GM23338 (cell line): ENCODE measurements at regions not wholly inside any gene's neighbourhood (a gene's known extent, or its start where the extent isn't known, plus 50 kb on each side); places are given as distances from the start of the nearest gene placed in this dataset.

ENCODE experiments used
- ATAC-seq: fragments of 200-7000 bp; cut with Tn5 transposase; 3 replicates; pipeline ENCODE4 v1.9.1; 2020
- DNase-seq: peaks from one replicate; pipeline ENCODE4 v3.0.0-alpha.2; 2015; ENCODE audit warnings: low spot score
- H2AFZ ChIP-seq: fragments of 200-600 bp; sonication (generic); 2 replicates; pipeline ENCODE4 v1.8.0; 2016; ENCODE audit warnings: antibody characterized with exemption, mild to moderate bottlenecking, moderate library complexity
- H3F3A ChIP-seq: fragments of 200-600 bp; sonication (generic); replicated peaks from 2 replicates; pipeline ENCODE4 v1.8.0; 2017; ENCODE audit warnings: antibody characterized with exemption, mixed run types, low read depth
- H3K27ac ChIP-seq: fragments of 200-600 bp; sonication (generic); 2 replicates; pipeline ENCODE4 v1.6.1; 2016; ENCODE audit warnings: low read depth
- H3K27me3 ChIP-seq: fragments of 200-600 bp; sonication (generic); 2 replicates; pipeline ENCODE4 v1.8.0; 2016; ENCODE audit warnings: mild to moderate bottlenecking, mixed run types, moderate library complexity; ENCODE audit not compliant: insufficient read depth
- H3K36me3 ChIP-seq: fragments of 200-600 bp; sonication (generic); 2 replicates; pipeline ENCODE4 v1.8.0; 2016; ENCODE audit warnings: mild to moderate bottlenecking; ENCODE audit not compliant: insufficient read depth
- H3K4me1 ChIP-seq: fragments of 200-600 bp; sonication (generic); 2 replicates; pipeline ENCODE4 v1.8.0; 2016; ENCODE audit warnings: mild to moderate bottlenecking, moderate library complexity; ENCODE audit not compliant: insufficient read depth
- H3K4me2 ChIP-seq: fragments of 200-600 bp; sonication (generic); 2 replicates; pipeline ENCODE4 v1.7.1; 2017; ENCODE audit warnings: mixed run types
- H3K4me3 ChIP-seq: fragments of 200-600 bp; sonication (generic); 2 replicates; pipeline ENCODE4 v1.6.1; 2016; ENCODE audit warnings: mixed run types
- H3K79me2 ChIP-seq: fragments of 200-600 bp; sonication (generic); replicated peaks from 2 replicates; pipeline ENCODE4 v1.8.0; 2017; ENCODE audit warnings: mild to moderate bottlenecking; ENCODE audit not compliant: insufficient read depth
- H3K9me2 ChIP-seq: fragments of 200-600 bp; sonication (generic); 2 replicates; pipeline ENCODE4 v1.8.0; 2017; ENCODE audit not compliant: insufficient read depth
- H4K20me1 ChIP-seq: fragments of 200-600 bp; sonication (generic); replicated peaks from 2 replicates; pipeline ENCODE4 v1.8.0; 2017; ENCODE audit warnings: mild to moderate bottlenecking; ENCODE audit not compliant: insufficient read depth
- H3K27ac Mint-ChIP-seq: 2 replicates; pipeline ENCODE4 v1.8.0; 2020; ENCODE audit warnings: inconsistent platforms, mild to moderate bottlenecking, moderate library complexity, mixed read lengths
- H3K27me3 Mint-ChIP-seq: 3 replicates; pipeline ENCODE4 v1.8.0; 2022; ENCODE audit warnings: low read depth, mild to moderate bottlenecking, moderate library complexity, mixed read lengths, inconsistent platforms; ENCODE audit not compliant: insufficient read depth, poor library complexity
- H3K36me3 Mint-ChIP-seq: 3 replicates; pipeline ENCODE4 v1.8.0; 2021; ENCODE audit warnings: low read depth, mild to moderate bottlenecking, inconsistent platforms, moderate library complexity, mixed read lengths
- H3K4me1 Mint-ChIP-seq: 3 replicates; pipeline ENCODE4 v1.8.0; 2020; ENCODE audit warnings: mild to moderate bottlenecking, inconsistent platforms, mixed read lengths
- H3K4me3 Mint-ChIP-seq: 3 replicates; pipeline ENCODE4 v1.8.0; 2021; ENCODE audit warnings: moderate library complexity, mild to moderate bottlenecking, inconsistent platforms, mixed read lengths
- H3K9me3 Mint-ChIP-seq: 3 replicates; pipeline ENCODE4 v1.8.0; 2020; ENCODE audit warnings: moderate library complexity, mild to moderate bottlenecking, inconsistent platforms, mixed read lengths
- CREB1 ChIP-seq: fragments of 250-450 bp; sonication (Bioruptor Pico); IDR thresholded peaks from 2 replicates; pipeline ENCODE4 v1.5.0; 2020; ENCODE audit warnings: low read depth, mild to moderate bottlenecking, moderate library complexity
- EZH2 ChIP-seq: fragments of 200-600 bp; sonication (generic); IDR thresholded peaks from one replicate; pipeline ENCODE4 v1.8.0; 2017; ENCODE audit warnings: antibody characterized with exemption, mild to moderate bottlenecking, low read depth; ENCODE audit not compliant: unreplicated experiment
- EZH2phosphoT487 ChIP-seq: fragments of 200-600 bp; sonication (generic); IDR thresholded peaks from one replicate; pipeline ENCODE4 v1.8.1; 2018; ENCODE audit warnings: antibody characterized with exemption; ENCODE audit not compliant: unreplicated experiment
- JUNB ChIP-seq: IDR thresholded peaks from one replicate; pipeline ENCODE4 v1.6.1; 2016; ENCODE audit warnings: antibody characterized with exemption; ENCODE audit not compliant: unreplicated experiment
- NANOG ChIP-seq: IDR thresholded peaks from 2 replicates; pipeline ENCODE4 v1.6.1; 2016; ENCODE audit warnings: antibody characterized with exemption, borderline replicate concordance
- POLR2AphosphoS5 ChIP-seq: IDR thresholded peaks from 2 replicates; pipeline ENCODE4 v1.6.1; 2016; ENCODE audit warnings: antibody characterized with exemption, low read depth
- STAT1 ChIP-seq: IDR thresholded peaks from one replicate; pipeline ENCODE4 v1.6.1; 2016; ENCODE audit warnings: antibody characterized with exemption; ENCODE audit not compliant: unreplicated experiment
- ZNF114 ChIP-seq: fragments of 250-450 bp; sonication (Bioruptor Pico); IDR thresholded peaks from 2 replicates; pipeline ENCODE4 v1.5.0; 2020; ENCODE audit warnings: mild to moderate bottlenecking, moderate library complexity
- ZNF331 ChIP-seq: fragments of 250-450 bp; sonication (Bioruptor Pico); IDR thresholded peaks from 2 replicates; pipeline ENCODE4 v1.5.0; 2020; ENCODE audit warnings: low read depth, mild to moderate bottlenecking, moderate library complexity
- TF ChIP-seq, protein P1 (sequence below): IDR thresholded peaks from 2 replicates; pipeline ENCODE4 v1.6.1; 2016; ENCODE audit warnings: antibody characterized with exemption
- TF ChIP-seq, protein P2 (sequence below): fragments of 250-450 bp; sonication (Bioruptor Pico); IDR thresholded peaks from 2 replicates; pipeline ENCODE4 v1.5.0; 2020; ENCODE audit warnings: mild to moderate bottlenecking, moderate library complexity
- TF ChIP-seq, protein P3 (sequence below): IDR thresholded peaks from one replicate; pipeline ENCODE4 v1.6.1; 2018; ENCODE audit warnings: antibody characterized with exemption; ENCODE audit not compliant: unreplicated experiment
- TF ChIP-seq, protein P4 (sequence below), 2 experiments: fragments of 200-600 bp in 1 of 2; sonication (generic) in 1 of 2; conservative IDR thresholded peaks; 2 replicates each; pipeline versions ENCODE4 v1.5.1 to v1.6.1; 2016 to 2017; ENCODE audit warnings: antibody characterized with exemption in 2 of 2, low read depth in 2 of 2, mild to moderate bottlenecking in 2 of 2, moderate library complexity in 1 of 2

DNA sequence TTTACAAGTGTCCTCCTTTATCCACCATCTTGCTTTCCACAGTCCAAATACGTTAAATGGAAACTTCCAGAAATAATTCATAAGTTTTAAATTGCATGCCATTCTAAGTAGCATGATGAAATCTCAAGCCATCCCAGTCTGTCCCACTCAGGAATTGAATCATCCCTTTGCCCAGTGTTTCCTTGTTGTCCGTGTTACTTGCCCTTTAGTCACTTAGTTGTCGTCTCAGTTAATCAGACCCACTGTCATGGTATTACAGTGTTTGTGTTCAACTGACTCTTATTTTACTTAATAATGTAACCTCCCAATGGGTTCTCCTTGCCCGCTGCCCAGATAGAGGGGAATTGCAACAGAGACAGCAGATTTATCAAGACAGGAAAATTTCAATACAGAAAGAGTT lies 77.6 kb upstream of the NDN start:
- H3K4me1 Mint-ChIP-seq, result peaks cover 12% of the 10 kb centered on the region
- H3F3A ChIP-seq, result no peaks in the 10 kb centered on the region
- H3K4me3 ChIP-seq, result no peak overlapping the region
- H3K4me2 ChIP-seq, result no peak overlapping the region
- no peak for ATAC-seq
- peaks cover 7% of the 10 kb centered on the region for H3K27me3 Mint-ChIP-seq
- H2AFZ ChIP-seq, result no peak overlapping the region
- no peaks in the 10 kb centered on the region for H3K9me2 ChIP-seq
- no peak for DNase-seq
- no peak overlapping the region for H3K27ac Mint-ChIP-seq
- H3K27me3 ChIP-seq, result no peaks in the 10 kb centered on the region
- H3K36me3 Mint-ChIP-seq, result peaks cover 23% of the 10 kb centered on the region
- no peaks in the 10 kb centered on the region for H3K36me3 ChIP-seq
- no peaks in the 10 kb centered on the region for H4K20me1 ChIP-seq
- H3K4me1 ChIP-seq, result peaks cover 10% of the 10 kb centered on the region
- peaks cover 98% of the 10 kb centered on the region for H3K9me3 Mint-ChIP-seq
- TF ChIP-seq POLR2AphosphoS5 (no peak), JUNB (no peak), ZNF114 (CRISPR knock-in tag) (no peak), CREB1 (CRISPR knock-in tag) (no peak), STAT1 (no peak), NANOG (no peak), ZNF331 (CRISPR knock-in tag) (no peak), EZH2phosphoT487 (no peak), EZH2 (no peak)
- TF ChIP-seq, protein P1, sequence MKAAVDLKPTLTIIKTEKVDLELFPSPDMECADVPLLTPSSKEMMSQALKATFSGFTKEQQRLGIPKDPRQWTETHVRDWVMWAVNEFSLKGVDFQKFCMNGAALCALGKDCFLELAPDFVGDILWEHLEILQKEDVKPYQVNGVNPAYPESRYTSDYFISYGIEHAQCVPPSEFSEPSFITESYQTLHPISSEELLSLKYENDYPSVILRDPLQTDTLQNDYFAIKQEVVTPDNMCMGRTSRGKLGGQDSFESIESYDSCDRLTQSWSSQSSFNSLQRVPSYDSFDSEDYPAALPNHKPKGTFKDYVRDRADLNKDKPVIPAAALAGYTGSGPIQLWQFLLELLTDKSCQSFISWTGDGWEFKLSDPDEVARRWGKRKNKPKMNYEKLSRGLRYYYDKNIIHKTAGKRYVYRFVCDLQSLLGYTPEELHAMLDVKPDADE, result no peak
- TF ChIP-seq, protein P2, sequence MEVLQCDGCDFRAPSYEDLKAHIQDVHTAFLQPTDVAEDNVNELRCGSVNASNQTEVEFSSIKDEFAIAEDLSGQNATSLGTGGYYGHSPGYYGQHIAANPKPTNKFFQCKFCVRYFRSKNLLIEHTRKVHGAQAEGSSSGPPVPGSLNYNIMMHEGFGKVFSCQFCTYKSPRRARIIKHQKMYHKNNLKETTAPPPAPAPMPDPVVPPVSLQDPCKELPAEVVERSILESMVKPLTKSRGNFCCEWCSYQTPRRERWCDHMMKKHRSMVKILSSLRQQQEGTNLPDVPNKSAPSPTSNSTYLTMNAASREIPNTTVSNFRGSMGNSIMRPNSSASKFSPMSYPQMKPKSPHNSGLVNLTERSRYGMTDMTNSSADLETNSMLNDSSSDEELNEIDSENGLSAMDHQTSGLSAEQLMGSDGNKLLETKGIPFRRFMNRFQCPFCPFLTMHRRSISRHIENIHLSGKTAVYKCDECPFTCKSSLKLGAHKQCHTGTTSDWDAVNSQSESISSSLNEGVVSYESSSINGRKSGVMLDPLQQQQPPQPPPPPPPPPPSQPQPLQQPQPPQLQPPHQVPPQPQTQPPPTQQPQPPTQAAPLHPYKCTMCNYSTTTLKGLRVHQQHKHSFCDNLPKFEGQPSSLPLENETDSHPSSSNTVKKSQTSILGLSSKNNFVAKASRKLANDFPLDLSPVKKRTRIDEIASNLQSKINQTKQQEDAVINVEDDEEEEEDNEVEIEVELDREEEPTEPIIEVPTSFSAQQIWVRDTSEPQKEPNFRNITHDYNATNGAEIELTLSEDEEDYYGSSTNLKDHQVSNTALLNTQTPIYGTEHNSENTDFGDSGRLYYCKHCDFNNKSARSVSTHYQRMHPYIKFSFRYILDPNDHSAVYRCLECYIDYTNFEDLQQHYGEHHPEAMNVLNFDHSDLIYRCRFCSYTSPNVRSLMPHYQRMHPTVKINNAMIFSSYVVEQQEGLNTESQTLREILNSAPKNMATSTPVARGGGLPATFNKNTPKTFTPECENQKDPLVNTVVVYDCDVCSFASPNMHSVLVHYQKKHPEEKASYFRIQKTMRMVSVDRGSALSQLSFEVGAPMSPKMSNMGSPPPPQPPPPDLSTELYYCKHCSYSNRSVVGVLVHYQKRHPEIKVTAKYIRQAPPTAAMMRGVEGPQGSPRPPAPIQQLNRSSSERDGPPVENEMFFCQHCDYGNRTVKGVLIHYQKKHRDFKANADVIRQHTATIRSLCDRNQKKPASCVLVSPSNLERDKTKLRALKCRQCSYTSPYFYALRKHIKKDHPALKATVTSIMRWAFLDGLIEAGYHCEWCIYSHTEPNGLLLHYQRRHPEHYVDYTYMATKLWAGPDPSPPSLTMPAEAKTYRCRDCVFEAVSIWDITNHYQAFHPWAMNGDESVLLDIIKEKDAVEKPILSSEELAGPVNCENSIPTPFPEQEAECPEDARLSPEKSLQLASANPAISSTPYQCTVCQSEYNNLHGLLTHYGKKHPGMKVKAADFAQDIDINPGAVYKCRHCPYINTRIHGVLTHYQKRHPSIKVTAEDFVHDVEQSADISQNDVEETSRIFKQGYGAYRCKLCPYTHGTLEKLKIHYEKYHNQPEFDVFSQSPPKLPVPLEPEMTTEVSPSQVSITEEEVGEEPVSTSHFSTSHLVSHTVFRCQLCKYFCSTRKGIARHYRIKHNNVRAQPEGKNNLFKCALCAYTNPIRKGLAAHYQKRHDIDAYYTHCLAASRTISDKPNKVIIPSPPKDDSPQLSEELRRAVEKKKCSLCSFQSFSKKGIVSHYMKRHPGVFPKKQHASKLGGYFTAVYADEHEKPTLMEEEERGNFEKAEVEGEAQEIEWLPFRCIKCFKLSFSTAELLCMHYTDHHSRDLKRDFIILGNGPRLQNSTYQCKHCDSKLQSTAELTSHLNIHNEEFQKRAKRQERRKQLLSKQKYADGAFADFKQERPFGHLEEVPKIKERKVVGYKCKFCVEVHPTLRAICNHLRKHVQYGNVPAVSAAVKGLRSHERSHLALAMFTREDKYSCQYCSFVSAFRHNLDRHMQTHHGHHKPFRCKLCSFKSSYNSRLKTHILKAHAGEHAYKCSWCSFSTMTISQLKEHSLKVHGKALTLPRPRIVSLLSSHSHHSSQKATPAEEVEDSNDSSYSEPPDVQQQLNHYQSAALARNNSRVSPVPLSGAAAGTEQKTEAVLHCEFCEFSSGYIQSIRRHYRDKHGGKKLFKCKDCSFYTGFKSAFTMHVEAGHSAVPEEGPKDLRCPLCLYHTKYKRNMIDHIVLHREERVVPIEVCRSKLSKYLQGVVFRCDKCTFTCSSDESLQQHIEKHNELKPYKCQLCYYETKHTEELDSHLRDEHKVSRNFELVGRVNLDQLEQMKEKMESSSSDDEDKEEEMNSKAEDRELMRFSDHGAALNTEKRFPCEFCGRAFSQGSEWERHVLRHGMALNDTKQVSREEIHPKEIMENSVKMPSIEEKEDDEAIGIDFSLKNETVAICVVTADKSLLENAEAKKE (CRISPR knock-in tag), result no peak
- TF ChIP-seq, protein P3, sequence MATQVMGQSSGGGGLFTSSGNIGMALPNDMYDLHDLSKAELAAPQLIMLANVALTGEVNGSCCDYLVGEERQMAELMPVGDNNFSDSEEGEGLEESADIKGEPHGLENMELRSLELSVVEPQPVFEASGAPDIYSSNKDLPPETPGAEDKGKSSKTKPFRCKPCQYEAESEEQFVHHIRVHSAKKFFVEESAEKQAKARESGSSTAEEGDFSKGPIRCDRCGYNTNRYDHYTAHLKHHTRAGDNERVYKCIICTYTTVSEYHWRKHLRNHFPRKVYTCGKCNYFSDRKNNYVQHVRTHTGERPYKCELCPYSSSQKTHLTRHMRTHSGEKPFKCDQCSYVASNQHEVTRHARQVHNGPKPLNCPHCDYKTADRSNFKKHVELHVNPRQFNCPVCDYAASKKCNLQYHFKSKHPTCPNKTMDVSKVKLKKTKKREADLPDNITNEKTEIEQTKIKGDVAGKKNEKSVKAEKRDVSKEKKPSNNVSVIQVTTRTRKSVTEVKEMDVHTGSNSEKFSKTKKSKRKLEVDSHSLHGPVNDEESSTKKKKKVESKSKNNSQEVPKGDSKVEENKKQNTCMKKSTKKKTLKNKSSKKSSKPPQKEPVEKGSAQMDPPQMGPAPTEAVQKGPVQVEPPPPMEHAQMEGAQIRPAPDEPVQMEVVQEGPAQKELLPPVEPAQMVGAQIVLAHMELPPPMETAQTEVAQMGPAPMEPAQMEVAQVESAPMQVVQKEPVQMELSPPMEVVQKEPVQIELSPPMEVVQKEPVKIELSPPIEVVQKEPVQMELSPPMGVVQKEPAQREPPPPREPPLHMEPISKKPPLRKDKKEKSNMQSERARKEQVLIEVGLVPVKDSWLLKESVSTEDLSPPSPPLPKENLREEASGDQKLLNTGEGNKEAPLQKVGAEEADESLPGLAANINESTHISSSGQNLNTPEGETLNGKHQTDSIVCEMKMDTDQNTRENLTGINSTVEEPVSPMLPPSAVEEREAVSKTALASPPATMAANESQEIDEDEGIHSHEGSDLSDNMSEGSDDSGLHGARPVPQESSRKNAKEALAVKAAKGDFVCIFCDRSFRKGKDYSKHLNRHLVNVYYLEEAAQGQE, result no peak
- TF ChIP-seq, protein P4, sequence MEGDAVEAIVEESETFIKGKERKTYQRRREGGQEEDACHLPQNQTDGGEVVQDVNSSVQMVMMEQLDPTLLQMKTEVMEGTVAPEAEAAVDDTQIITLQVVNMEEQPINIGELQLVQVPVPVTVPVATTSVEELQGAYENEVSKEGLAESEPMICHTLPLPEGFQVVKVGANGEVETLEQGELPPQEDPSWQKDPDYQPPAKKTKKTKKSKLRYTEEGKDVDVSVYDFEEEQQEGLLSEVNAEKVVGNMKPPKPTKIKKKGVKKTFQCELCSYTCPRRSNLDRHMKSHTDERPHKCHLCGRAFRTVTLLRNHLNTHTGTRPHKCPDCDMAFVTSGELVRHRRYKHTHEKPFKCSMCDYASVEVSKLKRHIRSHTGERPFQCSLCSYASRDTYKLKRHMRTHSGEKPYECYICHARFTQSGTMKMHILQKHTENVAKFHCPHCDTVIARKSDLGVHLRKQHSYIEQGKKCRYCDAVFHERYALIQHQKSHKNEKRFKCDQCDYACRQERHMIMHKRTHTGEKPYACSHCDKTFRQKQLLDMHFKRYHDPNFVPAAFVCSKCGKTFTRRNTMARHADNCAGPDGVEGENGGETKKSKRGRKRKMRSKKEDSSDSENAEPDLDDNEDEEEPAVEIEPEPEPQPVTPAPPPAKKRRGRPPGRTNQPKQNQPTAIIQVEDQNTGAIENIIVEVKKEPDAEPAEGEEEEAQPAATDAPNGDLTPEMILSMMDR (conservative IDR thresholded peaks at IDR 0.05; ENCODE audit: low read depth in 2 of 2), result no peak
- no peak overlapping the region for H3K4me3 Mint-ChIP-seq
- no peaks in the 10 kb centered on the region for H3K79me2 ChIP-seq
- no peak overlapping the region for H3K27ac ChIP-seq
